ENCODE measurements at regions not wholly inside any gene's neighbourhood (a gene's known extent, or its start where the extent isn't known, plus 50 kb on each side); places are given as distances from the start of the nearest gene placed in this dataset.

- DNase-seq: no peak
Observed at GRCh38 chr4:163623787-163624186, 129.3 kb downstream of the TMA16 start.

GRCh38 chr4:163624727-163625126, 130.2 kb downstream of the TMA16 start:
- DNase-seq: no peak

- no peak for DNase-seq
Observed at GRCh38 chr4:163631288-163631687, 136.8 kb downstream of the TMA16 start.

GRCh38 chr4:163638909-163639308, 144.4 kb downstream of the TMA16 start:
- DNase-seq: no peak

- no peak for DNase-seq
Observed at GRCh38 chr4:163649557-163650091, 155.1 kb downstream of the TMA16 start.

GRCh38 chr4:163651761-163652160, 157.3 kb downstream of the TMA16 start:
- DNase-seq: no peak

GRCh38 chr4:163654621-163655020, 160.1 kb downstream of the TMA16 start:
- no peak for DNase-seq

- no peak for DNase-seq
Observed at GRCh38 chr4:163660636-163661035, 166.1 kb downstream of the TMA16 start.

- no peak for DNase-seq
Observed at GRCh38 chr4:163662768-163663167, 168.3 kb downstream of the TMA16 start.

- DNase-seq: no peak
Observed at GRCh38 chr4:163663454-163664225, 169.2 kb downstream of the TMA16 start.

- DNase-seq: no peak
Observed at GRCh38 chr4:163665101-163665500, 170.6 kb downstream of the TMA16 start.

GRCh38 chr4:163665521-163666331, 171.2 kb downstream of the TMA16 start:
- DNase-seq: no peak

GRCh38 chr4:163666332-163666873, 171.9 kb downstream of the TMA16 start:
- DNase-seq: no peak

- no peak for DNase-seq
Observed at GRCh38 chr4:163672751-163673150, 178.3 kb downstream of the TMA16 start.

GRCh38 chr4:163673848-163674697, 179.6 kb downstream of the TMA16 start:
- no peak for DNase-seq

GRCh38 chr4:163679189-163679588, 184.7 kb downstream of the TMA16 start:
- DNase-seq: peak; percentile 8

GRCh38 chr4:163680386-163681098, 186.1 kb downstream of the TMA16 start:
- no peak for DNase-seq

- no peak for DNase-seq
Observed at GRCh38 chr4:163681208-163681821, 186.8 kb downstream of the TMA16 start.

GRCh38 chr4:163688856-163689255, 194.4 kb downstream of the TMA16 start:
- no peak for DNase-seq

- DNase-seq: peak; percentile 20
Observed at GRCh38 chr4:163693211-163693610, 198.7 kb downstream of the TMA16 start.

GRCh38 chr4:163693776-163694175, 199.3 kb downstream of the TMA16 start:
- peak; percentile 41 for DNase-seq
